GM18505 (cell line): ENCODE measurements at regions not wholly inside any gene's neighbourhood (a gene's known extent, or its start where the extent isn't known, plus 50 kb on each side); places are given as distances from the start of the nearest gene placed in this dataset.

Experiments
- ATAC-seq: cut with Tn5 transposase; IDR thresholded peaks from one replicate; pipeline ENCODE4 v1.9.1; 2021; ENCODE audit not compliant: unreplicated experiment
- POLR2A ChIP-seq: IDR thresholded peaks from 4 replicates; pipeline ENCODE4 v1.6.1; 2011; ENCODE audit warnings: borderline replicate concordance; ENCODE audit not compliant: insufficient read depth, insufficient read length; ENCODE audit errors: extremely low read depth

GRCh38 chr6:15993716-15994228 is 135.1 kb upstream of the MYLIP start:
- no peak for TF ChIP-seq POLR2A
- ATAC-seq: no peak

- ATAC-seq: no peak
- no peak for TF ChIP-seq POLR2A
Observed at GRCh38 chr6:15990179-15990578, 138.7 kb upstream of the MYLIP start.

DNA sequence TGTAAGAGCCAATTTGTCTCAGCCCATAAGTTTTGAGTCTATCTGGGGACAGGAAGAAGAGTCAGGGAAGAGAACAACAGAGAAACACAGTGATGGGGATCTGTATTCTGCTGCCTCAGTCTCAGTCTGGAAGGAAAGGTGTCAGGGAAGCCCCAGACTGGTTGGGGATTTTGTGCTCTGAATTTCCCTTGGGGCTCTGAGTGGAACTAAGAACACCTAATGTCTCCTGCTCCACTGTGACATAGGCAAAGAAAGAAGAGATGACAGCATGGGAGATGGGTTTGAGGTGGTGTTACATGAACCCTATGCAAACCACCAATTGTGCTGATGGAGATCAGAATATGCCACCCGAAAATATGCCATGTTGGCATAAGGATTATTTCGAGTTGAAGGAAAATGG is 139.5 kb upstream of the MYLIP start:
- TF ChIP-seq POLR2A: no peak
- ATAC-seq: no peak

- ATAC-seq: no peak
- TF ChIP-seq POLR2A: no peak
Observed at GRCh38 chr6:15987569-15987968, 141.3 kb upstream of the MYLIP start.

GRCh38 chr6:15986027-15986629 is 142.8 kb upstream of the MYLIP start:
- no peak for TF ChIP-seq POLR2A
- no peak for ATAC-seq

- TF ChIP-seq POLR2A: no peak
- no peak for ATAC-seq
Observed at GRCh38 chr6:15985379-15985959, 143.4 kb upstream of the MYLIP start.

GRCh38 chr6:15981956-15982355 is 146.9 kb upstream of the MYLIP start:
- no peak for TF ChIP-seq POLR2A
- no peak for ATAC-seq

GRCh38 chr6:15980801-15981200 is 148.1 kb upstream of the MYLIP start:
- TF ChIP-seq POLR2A: no peak
- no peak for ATAC-seq

GRCh38 chr6:15978426-15978825 is 150.5 kb upstream of the MYLIP start:
- ATAC-seq: no peak
- no peak for TF ChIP-seq POLR2A

DNA sequence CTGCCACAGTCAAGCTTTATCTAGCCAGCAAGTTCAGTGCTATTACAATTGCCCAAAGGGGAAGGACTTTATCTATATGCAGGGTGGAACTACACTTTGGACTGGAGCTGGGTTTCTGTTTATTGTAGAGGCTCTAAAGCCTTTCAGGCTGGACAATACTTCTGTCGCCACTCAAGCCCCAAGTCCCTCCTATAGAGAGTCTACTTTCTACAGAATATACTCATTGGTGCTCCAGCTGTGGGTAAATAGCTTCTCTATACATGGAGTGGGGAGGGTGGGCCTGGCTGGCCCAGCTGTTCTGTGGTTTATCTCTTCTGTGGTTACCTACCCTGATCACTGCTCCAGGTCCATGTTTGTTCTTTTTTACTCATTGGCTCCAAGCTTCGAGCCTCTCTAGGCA is 151.8 kb upstream of the MYLIP start:
- no peak for ATAC-seq
- no peak for TF ChIP-seq POLR2A

DNA sequence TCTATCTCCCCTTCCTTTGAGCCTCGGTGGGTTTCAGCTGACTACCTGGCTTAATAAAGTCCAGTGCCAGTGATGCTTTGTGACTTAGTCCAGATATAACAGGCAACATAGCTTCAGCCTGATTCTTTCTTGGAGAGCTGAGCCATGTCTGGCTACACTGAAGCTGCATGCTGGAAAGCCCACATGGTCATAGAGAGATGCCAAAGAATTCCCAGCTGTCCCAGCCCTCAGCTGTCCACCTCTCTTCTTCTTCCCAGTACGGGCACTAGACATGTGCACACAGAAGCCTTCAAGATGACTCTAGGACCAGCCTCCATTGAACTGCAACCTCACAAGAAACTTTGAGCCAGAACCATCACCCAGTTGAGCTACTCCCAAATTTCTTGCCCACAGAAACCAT is 154.1 kb upstream of the MYLIP start:
- ATAC-seq: no peak

GRCh38 chr6:15970517-15970916 is 158.4 kb upstream of the MYLIP start:
- no peak for ATAC-seq
- no peak for TF ChIP-seq POLR2A

More for the DNA sequence above, 154.1 kb upstream of the MYLIP start:
- no peak for TF ChIP-seq POLR2A

DNA sequence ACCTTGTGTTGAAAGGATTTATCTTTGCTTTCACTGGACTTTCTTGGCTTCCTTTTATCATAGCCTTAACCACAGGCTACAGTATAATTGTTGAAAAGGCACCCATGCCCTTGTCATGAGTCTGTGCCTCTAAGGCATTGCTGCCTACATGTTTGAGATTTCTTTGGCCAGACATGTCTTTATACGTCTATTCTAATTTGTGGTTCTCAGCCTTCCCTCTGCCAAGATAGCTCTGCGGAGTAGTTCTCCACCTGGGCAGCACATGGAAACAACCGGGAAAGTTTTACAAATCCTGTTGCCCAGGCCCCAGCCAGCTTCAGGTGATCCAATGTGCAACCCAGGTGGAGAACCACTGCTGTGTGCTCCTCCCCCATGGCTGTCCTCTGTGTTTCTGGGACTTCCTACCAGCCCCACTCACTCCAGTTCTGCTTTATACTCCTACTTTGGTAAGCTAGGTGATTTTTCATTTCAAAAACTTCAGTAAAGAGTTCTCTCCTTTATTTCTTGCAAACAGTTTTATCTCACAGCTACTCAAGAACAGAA is 159.6 kb upstream of the MYLIP start:
- TF ChIP-seq POLR2A: no peak
- ATAC-seq: no peak

- no peak for ATAC-seq
- TF ChIP-seq POLR2A: no peak
Observed at GRCh38 chr6:15968519-15968918, 160.4 kb upstream of the MYLIP start.

DNA sequence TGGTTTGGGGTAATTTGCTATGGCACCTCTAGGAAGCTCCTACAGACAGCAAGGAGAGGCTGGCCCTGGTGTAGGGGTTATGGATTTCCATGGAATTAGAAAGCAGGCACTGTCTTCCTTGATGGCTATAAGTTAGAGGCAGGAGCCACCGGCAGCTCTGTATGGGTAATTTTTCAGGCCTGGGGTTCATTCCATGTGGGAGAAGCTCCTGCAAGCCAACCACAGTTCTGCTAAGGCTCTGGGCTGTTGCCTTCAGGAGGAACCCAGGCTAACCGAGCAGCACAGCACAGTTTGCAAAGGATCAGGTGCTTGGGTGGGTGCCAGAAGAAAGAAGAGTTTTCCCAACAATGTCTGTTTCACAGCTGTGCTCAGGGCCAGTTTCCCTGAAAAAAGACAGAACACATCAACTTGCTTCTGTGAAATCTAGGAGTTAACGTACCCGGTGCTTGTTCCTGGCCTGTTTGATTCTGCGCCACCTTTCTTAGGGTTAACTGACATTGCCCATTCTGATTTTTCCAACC is 162.8 kb upstream of the MYLIP start:
- ATAC-seq: no peak
- no peak for TF ChIP-seq POLR2A

GRCh38 chr6:15962449-15962764 is 166.5 kb upstream of the MYLIP start:
- TF ChIP-seq POLR2A: no peak
- no peak for ATAC-seq
